ENCODE measurements at regions not wholly inside any gene's neighbourhood (a gene's known extent, or its start where the extent isn't known, plus 50 kb on each side); places are given as distances from the start of the nearest gene placed in this dataset.
A peak's percentile ranks its signal among the peaks of the same experiment; 100 is the strongest.

DNA sequence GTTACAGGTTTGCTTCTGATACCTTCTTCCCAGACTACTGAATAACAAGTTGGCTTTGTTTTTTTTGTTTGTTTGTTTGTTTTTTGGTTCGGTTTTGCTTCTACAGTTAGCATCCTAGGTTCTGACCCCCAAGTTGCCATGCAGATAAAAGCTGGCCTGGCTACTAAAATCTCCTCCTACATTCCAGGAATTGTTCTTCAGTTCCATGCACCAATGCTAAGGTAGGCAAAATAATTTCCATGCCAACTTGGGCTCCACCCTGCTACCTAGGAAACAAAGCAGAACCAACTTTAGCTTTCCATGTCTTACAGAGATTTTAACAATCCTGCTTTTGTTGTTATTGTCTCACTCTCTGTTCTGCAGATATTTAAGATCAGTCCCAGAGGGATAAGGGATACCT lies 495.5 kb upstream of the SOX9 start:
- no peak overlapping the region for H3K27ac ChIP-seq (ENCODE audit: low read depth, low read length, poor library complexity, severe bottlenecking)
- no peaks in the 10 kb centered on the region for H3K36me3 ChIP-seq (ENCODE audit: insufficient read depth, low read length, poor library complexity, severe bottlenecking)
- H3K27me3 ChIP-seq (replicated peaks; ENCODE audit: insufficient read depth, low read depth, low read length, poor library complexity): no peaks in the 10 kb centered on the region
- H3K9me3 ChIP-seq (ENCODE audit: low read depth, low read length, poor library complexity, severe bottlenecking): no peaks in the 10 kb centered on the region
- no peak for DNase-seq (ENCODE audit: low spot score)
- intact Hi-C loops (cut with micrococcal nuclease; ENCODE audit: unreplicated experiment): no loop called here
- CTCF ChIA-PET: no interaction called here
- H3K4me1 ChIP-seq (ENCODE audit: insufficient read depth, low read length, poor library complexity, severe bottlenecking): no peaks in the 10 kb centered on the region
- TF ChIP-seq, protein P1, sequence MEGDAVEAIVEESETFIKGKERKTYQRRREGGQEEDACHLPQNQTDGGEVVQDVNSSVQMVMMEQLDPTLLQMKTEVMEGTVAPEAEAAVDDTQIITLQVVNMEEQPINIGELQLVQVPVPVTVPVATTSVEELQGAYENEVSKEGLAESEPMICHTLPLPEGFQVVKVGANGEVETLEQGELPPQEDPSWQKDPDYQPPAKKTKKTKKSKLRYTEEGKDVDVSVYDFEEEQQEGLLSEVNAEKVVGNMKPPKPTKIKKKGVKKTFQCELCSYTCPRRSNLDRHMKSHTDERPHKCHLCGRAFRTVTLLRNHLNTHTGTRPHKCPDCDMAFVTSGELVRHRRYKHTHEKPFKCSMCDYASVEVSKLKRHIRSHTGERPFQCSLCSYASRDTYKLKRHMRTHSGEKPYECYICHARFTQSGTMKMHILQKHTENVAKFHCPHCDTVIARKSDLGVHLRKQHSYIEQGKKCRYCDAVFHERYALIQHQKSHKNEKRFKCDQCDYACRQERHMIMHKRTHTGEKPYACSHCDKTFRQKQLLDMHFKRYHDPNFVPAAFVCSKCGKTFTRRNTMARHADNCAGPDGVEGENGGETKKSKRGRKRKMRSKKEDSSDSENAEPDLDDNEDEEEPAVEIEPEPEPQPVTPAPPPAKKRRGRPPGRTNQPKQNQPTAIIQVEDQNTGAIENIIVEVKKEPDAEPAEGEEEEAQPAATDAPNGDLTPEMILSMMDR (conservative IDR thresholded peaks at IDR 0.05; ENCODE audit: low read depth, low read length): no peak
- no peak for TF ChIP-seq EZH2 (IDR thresholded peaks at IDR 0.05; ENCODE audit: borderline replicate concordance, low read depth, low read length, poor library complexity, severe bottlenecking)
- no TSS peak for BruUV-seq (replicated peaks)
- H3K4me3 ChIP-seq (ENCODE audit: low read depth, low read length, poor library complexity, severe bottlenecking): no peak overlapping the region
- POLR2A ChIA-PET (ENCODE audit: low non-redundant PET): no interaction called here

DNA sequence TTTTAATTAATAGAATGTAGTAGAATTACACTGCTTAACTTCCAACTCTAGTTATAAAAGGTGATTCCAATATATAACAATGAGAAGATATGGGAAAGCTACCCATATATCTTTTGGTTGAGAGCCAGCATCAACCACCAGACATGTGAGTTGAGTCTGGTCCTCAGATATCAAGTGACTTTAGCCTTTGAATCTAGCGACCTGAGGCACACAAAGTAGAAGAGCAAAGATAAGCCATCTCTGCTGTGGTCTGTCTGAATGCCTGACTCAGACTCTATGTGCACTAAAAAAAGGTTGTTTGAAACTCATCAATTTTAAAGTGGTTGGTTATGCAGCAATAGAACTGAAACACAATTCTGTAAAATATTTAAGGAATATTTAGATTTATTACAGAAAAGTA lies 492.5 kb upstream of the SOX9 start:
- POLR2A ChIA-PET (ENCODE audit: low non-redundant PET): no interaction called here
- no TSS peak for BruUV-seq (replicated peaks)
- no peaks in the 10 kb centered on the region for H3K9me3 ChIP-seq (ENCODE audit: low read depth, low read length, poor library complexity, severe bottlenecking)

DNA sequence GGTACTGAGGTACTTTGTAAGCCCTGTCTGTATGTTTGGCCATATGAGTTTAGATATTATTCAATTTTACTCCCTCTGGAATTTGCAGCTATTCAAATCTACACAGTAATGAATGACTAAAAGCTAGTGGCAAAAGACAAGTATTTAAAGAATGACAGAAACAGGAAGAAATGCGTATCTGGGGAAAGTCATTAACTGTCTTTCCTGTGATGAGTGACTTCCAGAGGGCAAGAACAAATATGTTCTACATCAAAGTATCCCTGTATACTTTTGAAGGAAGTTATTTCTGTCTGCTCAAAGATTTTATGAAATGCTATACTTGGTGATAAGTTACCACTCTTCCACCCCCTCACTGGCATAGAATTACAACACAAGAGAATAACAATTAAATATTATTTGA lies 489.3 kb upstream of the SOX9 start:
- H3K4me3 ChIP-seq (ENCODE audit: low read depth, low read length, poor library complexity, severe bottlenecking): no peak overlapping the region
- no peaks in the 10 kb centered on the region for H3K36me3 ChIP-seq (ENCODE audit: insufficient read depth, low read length, poor library complexity, severe bottlenecking)
- intact Hi-C loops (cut with micrococcal nuclease; ENCODE audit: unreplicated experiment): no loop called here
- peak; percentile 51 for DNase-seq (ENCODE audit: low spot score)
- H3K27me3 ChIP-seq (replicated peaks; ENCODE audit: insufficient read depth, low read depth, low read length, poor library complexity): no peaks in the 10 kb centered on the region
- peaks cover 4% of the 10 kb centered on the region for H3K4me1 ChIP-seq (ENCODE audit: insufficient read depth, low read length, poor library complexity, severe bottlenecking)
- BruUV-seq (replicated peaks): no TSS peak
- TF ChIP-seq, protein P1 (conservative IDR thresholded peaks at IDR 0.05; ENCODE audit: low read depth, low read length): no peak
- no peak for TF ChIP-seq EZH2 (IDR thresholded peaks at IDR 0.05; ENCODE audit: borderline replicate concordance, low read depth, low read length, poor library complexity, severe bottlenecking)
- H3K9me3 ChIP-seq (ENCODE audit: low read depth, low read length, poor library complexity, severe bottlenecking): no peaks in the 10 kb centered on the region
- ChIA-PET POLR2A (ENCODE audit: low non-redundant PET) (no interaction called here), CTCF (no interaction called here)
- no peak overlapping the region for H3K27ac ChIP-seq (ENCODE audit: low read depth, low read length, poor library complexity, severe bottlenecking)

More for the DNA sequence above, 492.5 kb upstream of the SOX9 start:
- intact Hi-C loops (cut with micrococcal nuclease; ENCODE audit: unreplicated experiment): no loop called here
- no peak for TF ChIP-seq EZH2 (IDR thresholded peaks at IDR 0.05; ENCODE audit: borderline replicate concordance, low read depth, low read length, poor library complexity, severe bottlenecking)
- TF ChIP-seq, protein P1 (conservative IDR thresholded peaks at IDR 0.05; ENCODE audit: low read depth, low read length): no peak
- CTCF ChIA-PET: no interaction called here
- H3K4me1 ChIP-seq (ENCODE audit: insufficient read depth, low read length, poor library complexity, severe bottlenecking): peaks cover 4% of the 10 kb centered on the region
- no peaks in the 10 kb centered on the region for H3K36me3 ChIP-seq (ENCODE audit: insufficient read depth, low read length, poor library complexity, severe bottlenecking)
- H3K27me3 ChIP-seq (replicated peaks; ENCODE audit: insufficient read depth, low read depth, low read length, poor library complexity): no peaks in the 10 kb centered on the region
- no peak overlapping the region for H3K27ac ChIP-seq (ENCODE audit: low read depth, low read length, poor library complexity, severe bottlenecking)
- DNase-seq (ENCODE audit: low spot score): no peak
- no peak overlapping the region for H3K4me3 ChIP-seq (ENCODE audit: low read depth, low read length, poor library complexity, severe bottlenecking)
